CD4-positive, alpha-beta T cell treated with Interleukin-1 beta for 1 hour (primary cell): ENCODE measurements at regions not wholly inside any gene's neighbourhood (a gene's known extent, or its start where the extent isn't known, plus 50 kb on each side); places are given as distances from the start of the nearest gene placed in this dataset.
A peak's percentile ranks its signal among the peaks of the same experiment; 100 is the strongest.

Experiments
- DNase-seq, 2 donors: peaks; one replicate each; pipeline ENCODE4 v3.0.0-alpha.2; 2020 to 2022

DNA sequence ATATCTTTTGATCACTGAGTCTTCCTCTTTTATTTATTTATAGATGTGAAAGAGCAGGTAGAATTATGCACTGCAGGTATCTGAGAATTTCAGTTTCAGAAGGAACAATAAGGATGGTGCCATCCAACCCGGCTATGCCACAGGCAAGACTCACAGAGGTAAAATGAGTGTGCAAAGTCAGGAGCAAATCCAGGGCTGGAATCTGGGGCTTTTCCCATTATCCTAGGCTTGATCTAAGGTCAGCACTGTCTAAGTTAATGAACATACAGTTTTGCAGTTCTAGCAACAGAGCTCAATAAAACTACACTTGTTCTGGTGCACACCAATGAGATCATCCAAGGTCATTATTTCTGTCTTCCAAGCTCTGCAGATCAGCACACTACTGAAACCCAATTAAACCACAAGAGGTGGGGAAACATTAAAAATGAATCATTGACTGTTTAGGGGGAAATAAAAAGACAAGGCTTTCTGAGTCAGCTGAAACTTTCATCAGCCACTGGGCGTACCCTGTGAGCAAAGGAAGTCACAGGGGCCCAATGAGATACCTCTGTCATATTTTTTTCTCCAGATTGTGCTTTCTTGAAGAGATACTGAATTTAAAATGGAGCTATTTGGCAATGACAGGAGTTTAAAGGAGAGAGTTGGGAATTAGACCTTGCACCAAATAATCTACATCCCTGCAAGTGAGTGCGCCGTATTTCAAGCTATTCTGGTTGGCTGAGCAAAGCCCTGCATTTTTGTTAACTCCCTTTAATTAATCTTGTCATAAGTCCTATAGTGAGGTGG, 662.2 kb upstream of the ZNF608 start:
- no peak for DNase-seq

DNA sequence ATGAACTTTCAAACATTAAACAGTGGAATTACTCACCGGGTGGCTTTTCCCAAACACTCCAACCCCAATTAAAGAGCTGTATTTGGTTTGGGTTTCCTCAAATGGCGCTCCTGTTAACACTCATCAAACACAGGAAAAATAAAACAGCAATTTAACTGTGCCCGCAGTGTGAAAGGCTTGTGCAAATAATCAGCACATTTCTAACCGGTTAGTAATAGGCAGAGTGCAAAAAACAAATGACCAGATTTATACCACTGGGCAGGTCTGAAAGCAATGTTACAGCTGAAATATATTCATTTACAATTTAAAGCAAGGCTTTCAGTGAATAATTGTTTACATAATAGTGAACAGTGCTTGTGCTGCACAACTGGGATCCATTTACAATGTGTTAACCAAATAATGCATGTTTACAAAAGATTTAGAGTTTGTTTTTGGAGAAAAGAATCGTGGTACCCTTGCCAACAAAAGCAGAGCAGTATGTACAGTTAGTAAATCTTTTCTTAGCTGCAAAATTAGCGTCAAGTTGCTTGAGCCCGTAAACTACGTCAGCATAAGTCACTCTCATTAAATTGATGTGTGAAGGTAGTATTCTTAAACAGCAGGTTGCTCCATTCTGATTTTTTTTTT, 662.9 kb upstream of the ZNF608 start:
- DNase-seq, result no peak

DNA sequence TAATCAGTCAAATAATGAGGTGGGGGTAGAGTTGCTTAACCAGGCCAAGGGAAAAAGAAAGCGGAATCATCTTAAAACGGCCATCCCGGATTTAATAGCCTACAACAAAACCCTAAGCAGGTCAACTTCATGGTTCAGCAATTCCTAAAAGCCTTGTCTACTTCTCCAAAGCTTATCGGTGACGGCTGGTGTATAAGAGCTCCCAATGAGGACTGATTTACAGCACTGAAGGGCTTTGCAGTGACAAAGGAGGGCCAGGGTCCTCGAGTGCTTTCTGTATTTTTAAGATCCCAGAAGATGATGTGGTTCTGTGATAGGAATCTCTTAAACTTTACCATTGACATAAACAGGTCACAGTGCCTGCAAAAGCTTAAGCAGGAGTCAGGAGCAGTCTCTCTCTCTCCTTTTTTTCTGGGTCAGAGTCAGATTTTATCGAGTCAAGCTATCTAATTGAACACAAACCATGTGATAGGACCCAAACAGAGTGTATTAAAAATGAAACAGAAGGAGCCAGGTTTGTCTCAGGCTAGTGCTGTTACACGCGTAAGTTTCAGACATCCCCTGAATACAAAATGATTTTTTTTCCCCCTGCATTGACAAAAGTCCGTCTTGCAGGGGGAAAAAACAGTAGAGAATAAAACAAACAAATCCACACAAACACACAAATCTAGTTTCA, 663.6 kb upstream of the ZNF608 start:
- DNase-seq, result no peak

DNA sequence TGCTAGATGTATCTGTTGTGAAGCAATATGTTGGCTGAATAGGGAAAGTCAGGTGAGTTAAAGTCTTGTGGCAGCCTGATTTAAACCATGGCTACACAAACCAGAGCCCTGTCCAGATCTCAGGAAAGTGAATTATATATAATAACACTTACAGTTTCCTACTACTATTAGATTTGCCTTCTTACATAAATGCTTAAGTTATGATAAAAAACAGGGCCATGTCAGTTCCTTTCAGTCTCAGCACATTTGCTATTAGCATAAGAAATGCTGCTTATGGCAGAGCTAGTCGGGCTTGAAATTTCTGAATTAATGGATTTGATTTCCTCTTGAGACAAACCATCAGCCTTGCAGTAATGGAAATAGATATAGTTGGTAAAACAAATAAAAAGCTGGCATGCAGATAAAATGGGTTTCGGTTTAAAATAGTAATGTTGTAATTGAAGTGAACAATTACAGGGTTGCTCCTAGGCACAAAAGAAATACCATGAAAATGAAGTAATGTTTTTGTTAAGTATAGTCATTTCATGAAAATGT, 664.2 kb upstream of the ZNF608 start:
- DNase-seq, result no peak

DNA sequence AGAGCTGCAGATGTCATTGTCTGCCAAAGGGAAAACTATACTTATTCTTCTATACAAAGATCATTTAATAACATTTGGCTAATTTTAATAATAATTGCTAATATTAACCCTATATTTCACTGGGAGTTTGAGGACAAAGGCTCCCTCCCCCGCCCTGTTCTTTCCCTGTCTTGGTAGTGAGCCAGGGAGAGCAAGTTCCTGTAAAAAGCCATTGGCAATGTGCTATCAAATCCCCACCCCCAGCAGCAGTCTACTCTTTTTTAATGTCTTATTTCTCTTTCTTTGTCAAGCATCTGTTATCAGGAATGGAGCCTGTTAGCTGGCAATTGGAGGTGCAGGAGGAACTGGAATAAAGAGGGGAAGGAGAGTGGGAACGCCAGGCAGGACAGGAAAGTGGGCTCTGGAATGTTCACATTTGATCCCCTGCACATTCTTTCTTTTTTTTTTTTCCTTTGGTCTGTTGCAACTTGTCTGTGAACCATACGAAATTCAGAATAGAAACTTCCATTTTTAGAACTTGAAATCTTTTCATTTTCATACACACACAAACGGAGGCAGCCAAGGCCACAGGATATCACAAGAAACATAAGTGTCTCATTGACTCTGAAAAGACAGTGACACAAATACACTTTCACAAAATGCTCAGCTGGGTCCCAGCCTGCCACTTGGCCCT, 664.8 kb upstream of the ZNF608 start:
- DNase-seq, result no peak

DNA sequence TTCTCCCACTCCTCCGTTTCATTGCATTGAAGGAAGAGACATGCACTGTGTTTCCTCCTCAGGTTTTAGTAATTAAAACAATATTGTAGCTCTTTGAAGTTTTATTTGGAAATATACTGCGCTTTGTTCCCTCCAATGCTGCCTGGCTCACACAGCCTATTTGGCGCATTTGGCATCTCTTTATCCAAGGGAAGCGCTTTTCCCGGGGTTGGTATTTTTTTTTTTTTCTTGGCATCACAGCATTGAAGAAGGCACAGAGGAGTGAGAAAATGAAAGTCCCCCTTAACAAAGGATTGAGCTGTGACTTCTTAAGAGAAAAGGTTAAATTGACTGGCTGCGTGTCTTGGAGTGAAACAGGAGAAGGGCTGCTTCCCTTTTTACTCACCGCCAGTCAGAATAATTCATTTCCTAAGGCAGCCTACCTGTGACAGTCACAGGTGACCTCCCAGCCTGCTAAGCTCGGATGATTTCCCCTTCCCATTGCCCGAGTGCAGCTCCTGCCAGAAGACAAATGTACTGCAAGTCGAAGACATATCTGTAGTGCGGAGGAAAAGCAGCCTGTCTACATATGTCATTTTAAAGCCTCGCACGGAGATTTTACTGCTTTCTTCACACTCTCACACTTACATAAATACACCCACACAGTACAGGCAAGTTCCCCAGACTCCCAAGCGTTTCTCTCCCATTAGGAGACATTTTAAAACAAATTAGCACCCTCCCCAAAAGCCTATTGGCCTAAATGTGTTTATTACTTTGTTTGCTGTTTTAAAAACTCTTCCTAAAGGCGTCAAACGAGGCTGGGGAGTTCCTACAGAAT, 665.5 kb upstream of the ZNF608 start:
- DNase-seq, result peak in 1 of 2 donors; percentile 1

DNA sequence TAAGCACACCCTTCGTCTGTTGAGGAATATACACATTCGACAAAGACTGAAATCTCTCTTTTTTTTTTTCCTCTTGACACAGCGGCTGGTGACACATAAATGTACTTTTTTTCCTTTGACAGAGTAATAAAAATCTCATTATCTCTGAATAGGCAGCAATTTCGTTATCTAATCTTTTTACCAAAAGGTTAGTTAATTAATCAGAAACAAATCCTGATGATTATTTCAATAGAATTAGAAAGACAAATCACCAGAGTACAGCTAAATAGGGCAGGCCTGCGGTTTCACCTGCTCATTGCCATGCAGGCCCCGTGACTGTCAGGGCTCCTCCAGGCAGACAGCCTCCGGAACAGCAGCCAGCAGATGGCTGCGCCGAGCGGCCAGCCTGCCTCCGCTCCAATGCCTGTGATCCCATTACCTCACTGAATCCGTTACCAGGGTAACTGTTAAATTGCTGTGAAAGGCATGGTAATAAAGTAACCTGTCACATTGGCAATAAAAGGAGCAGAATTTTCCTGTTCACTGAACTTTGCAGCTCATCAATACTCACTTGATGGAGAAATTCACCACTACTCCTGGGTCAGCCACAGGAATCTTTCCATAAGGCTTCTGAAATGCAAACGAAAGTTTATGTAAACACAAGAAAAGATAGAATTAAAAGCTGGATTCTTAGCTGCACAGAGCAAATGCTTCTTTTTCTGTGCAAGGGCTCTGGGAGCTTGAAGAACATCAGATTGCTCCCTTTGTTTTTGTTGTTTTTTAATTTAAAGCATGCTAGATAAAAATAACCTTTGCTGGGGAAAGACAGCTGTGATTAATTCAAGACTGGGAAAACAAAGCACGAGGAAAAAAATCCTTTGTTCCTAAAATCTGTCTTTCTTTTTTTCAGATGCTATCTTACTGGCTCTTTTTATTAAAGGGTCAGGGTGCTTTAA, 666.4 kb upstream of the ZNF608 start:
- DNase-seq, result peak in 1 of 2 donors; percentile 8

DNA sequence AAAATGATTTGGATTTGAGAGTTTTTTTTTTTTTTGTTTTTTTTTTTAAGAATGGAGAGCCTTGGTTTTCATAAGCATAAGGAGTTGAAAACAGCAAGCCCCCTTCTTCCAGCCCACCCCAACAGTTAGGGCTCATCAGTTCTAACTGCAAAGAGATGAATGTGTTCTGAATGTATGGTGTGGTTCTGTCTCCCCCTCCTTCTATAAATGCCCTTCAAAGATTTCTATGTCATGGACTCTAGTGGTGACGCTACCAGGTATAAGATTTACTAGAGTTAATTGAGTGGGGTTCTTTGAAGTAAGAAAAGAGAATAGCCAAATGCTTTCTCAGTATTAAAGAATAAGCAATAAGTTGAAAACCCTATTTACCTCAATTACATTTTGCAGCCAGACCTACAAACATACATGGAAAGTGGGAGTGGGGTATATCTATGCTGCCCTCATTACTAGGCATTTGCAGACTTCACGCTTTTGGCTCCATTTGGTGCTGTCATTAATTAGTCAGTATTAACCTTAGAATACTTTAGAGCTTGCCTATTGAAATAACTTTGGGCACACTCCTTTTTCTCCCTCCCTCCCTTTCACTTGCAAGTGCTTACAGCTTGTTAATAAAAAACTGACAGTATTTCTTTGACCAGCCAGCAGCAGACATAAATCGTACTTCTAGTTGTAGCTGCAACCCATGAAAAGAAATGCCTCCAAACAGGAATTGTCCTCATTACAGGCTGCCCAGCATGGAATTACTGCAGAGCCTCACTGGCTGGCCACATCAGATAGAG, 667.2 kb upstream of the ZNF608 start:
- DNase-seq, result no peak

DNA sequence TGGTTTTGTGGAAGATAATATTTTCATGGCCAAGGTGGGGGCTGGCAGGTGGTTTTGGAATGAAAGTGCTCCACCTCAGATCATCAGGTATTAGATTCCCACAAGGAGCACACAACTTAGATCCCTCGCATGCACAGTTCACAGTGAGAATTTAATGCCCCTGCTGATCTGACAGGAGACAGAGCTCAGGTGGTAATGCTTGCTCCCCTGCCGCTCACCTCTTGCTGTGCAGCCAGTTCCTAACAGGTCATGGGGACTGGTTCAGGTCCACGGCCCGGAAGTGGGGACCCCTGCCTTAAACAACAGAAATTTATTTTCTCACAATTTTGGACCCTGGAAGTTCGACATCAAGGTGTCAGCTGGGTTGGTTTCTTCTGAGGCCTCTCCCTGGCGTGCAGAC, 668.7 kb upstream of the ZNF608 start:
- DNase-seq, result no peak

DNA sequence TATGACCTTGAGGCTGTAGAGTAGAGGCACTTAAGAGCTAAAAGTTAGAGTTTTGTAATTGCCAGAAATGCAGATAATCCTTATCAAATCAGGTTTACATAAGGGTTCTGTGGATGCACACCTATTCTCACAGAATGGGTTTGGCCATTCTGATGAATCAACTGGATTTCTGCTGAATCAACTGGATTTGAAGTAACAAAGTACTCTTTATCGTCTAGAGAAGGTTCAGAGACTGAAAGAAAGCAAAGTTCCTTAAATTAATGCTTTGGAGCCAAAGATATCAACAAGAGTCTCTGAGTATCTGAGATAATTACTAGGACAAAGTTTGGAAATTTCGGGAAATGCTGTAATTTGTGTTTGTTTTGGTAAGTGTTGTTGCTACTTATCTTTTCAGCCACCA, 669.6 kb upstream of the ZNF608 start:
- DNase-seq, result no peak

DNA sequence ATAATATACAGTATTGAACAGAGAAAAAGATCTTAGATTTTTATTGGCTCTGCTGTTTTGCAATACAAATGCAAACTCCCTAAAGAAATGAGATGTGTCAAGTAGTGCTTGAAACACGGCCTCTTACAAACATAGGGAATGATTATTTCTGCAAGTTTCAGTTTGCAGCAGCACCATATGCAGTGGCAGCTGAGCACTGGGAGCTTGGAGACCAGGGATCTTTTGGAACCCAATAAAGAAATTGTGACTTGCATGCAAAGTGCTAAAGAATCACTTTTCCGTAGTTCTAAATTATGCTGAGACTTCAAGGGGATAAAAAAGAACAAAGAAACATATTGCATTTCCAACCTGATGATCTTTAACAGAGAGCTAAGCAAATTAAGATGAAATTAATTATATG, 674.6 kb upstream of the ZNF608 start:
- no peak for DNase-seq

DNA sequence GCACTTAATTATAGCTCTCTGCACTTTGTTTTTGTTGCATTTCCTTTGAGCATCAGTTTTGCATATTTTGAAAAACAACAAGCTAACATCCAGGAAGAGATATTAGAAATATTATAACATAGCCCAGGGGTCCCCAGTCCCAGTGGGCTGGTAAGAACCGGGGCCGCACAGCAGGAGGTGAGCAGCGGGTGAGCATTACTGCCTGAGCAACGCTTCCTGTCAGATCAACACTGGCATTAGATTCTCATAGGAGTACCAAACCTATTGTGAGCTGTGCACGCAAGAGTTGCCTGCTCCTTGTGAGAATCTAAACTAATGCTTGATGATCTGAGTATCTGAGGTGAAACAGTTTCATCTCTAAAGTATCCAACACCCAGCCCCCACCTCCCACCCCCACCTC, 675.9 kb upstream of the ZNF608 start:
- no peak for DNase-seq

DNA sequence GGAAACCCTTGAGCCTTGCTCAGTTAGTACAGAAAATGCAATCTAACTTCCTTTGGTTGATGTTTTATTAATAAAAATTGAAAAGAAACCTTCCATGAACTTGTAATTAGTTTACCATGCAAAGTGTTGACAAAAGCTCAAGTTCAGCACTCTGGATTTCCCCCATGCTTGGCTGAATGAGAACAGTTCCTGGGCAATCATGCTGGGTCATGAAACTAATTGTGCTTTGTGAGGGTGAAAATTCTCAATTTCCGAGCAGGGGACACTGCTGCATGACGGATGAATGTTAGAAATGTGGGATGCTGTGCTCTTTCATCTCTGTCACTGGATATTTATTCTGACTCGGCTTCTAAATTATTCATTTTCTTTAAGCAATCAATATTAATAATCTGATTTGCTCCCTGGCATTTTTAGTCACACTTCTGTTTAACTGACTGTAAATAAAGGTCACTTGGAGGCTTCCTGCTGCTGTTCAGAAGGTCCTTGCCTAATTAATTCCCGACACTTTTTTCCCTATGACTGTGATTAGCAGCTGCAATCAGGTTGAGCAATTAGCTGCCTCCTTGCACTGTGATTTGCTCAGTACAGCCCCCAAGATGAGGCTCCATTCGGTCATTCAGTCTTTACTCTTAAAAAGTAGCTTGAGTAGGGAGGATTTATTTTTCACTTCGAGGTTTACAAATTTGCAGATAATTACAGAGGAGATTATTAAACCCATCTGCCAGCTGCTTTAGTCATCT, 678.1 kb upstream of the ZNF608 start:
- DNase-seq, result no peak

DNA sequence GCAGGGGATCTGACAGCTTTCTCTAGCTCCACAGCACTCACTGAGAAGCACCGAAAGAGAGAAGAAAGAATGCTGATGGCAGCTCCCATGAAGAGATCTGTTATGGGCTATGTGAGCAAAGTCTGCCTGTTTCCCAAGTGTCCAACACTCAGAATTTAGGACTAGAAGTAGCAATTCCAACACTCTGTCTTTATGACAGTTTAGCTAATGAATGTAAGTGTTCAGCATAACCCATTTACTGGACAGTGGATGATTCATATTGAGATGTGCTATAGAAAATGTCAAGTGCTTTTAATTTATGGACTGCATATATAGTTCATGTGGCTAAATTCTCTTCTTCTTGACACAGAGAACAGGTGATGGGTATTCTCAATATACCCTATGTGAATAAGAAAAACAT, 683.1 kb upstream of the ZNF608 start:
- no peak for DNase-seq

DNA sequence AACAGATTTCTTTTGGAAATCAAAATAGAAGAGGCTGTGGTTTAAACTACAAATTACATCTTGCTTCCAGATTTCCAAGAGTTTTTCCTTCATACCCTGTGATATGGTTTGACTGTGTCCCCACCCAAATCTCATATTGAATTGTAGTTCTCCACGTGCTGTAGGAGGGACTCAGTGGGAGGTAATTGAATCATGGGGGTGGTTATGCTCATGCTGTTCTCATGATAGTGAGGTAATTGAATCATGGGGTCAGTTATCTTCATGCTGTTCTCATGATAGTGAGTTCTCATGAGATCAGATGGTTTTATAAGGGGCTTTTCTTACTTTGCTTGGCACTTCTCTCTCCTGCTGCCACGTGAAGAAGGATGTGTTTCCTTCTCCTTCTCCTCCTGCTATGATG, 687.0 kb upstream of the ZNF608 start:
- DNase-seq, result no peak

DNA sequence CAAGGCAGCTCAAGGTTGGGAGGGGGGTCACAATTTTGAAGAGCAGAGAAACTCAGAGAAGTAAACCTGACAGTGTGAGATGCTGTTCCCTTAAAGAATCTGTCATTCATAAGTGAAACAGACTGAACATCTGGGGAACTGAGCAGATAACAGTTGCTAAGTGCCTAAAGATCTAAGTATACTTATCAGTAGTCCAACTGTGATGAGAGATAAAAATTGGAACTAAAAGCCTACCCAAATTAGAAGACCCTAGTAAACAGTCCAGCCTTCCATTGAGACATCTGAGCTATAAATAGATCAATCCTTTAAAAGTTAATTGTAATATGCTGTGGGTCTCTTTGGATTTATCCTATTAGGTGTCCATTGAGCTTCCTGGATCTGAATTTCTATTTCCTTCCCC, 692.8 kb upstream of the ZNF608 start:
- no peak for DNase-seq

DNA sequence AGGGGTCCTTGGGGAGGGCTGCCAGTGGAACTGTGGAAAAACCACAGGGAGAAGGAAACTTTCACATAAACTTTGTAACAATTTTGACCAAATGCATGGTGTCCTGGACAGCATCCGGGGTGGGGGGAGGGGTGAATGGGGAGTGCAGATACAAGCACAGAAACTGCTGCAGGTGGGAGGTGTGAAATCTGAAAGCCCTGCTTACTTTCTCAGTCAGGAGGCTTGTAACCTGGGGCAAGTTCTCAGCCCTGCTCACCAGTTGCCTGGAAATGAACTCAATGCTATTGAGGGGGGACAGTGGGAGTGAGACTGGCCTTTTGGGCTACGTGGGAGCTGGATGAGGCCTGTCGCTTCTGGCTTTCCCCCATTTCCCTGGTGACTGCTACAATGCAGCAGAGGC, 694.5 kb upstream of the ZNF608 start:
- DNase-seq, result no peak

DNA sequence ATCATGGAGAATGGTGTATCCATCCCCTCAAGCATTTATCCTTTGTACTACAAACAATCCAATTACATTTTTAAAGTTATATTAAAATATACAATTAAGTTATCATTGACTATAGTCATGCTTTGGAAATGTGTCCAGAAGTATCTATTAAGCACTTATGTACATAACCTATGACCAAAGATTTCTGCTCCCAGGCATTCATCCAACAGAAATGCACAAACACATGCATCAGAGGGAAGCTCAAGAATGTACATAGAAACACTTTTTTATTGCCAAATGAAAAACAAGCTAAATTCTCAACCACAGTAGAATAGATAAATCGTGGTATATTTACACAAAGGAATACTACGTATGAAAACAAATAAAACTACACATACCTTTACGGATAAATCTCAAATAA, 700.5 kb upstream of the ZNF608 start:
- no peak for DNase-seq

DNA sequence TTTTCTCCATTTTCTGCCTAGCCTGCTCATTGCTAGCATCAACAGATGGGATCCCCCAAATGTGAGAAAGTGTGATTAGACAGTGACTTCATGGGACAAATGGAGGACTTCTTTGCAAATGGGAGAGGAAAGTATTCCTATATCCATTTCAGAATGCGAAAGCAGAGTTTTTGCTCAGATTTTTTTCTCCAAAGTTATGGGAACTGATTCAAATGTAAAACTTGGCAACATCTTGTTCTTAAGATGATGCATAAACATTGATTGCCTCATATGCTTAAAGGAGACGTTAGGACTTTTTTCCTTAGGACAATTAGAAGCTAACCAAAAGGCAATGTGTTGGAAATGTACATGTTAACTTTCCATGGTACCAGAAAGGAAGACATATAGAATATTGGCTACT, 704.3 kb upstream of the ZNF608 start:
- DNase-seq, result no peak

DNA sequence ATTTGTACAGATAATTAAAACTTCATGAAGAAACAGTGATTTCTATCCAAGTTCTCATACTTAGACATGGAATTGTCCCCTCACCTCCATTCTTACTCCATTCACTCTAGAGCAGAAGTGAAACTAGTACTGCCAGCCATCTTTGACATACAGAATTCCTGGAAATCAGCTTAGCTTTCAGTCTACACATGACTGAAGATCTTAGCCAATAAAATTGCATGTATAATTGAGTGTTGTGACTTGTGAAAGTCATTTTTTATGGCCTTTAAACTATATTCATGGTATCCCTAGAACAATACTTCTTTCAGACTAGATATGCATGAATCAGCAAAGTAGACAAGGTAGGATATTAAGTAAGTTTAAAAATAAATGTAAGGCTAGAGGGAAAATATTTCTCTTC, 705.2 kb upstream of the ZNF608 start:
- DNase-seq, result no peak
